PFSK-1 (cell line): ENCODE measurements at regions not wholly inside any gene's neighbourhood (a gene's known extent, or its start where the extent isn't known, plus 50 kb on each side); places are given as distances from the start of the nearest gene placed in this dataset.

ENCODE experiments used
- FOXP2 ChIP-seq: optimal IDR thresholded peaks from 2 replicates; pipeline ENCODE3; 2011; ENCODE audit warnings: borderline replicate concordance, control low read depth, inconsistent platforms; ENCODE audit not compliant: insufficient read depth; ENCODE audit errors: extremely low read length, extremely low read depth
- POLR2AphosphoS5 ChIP-seq: IDR thresholded peaks from 2 replicates; pipeline ENCODE4 v1.6.1; 2012; ENCODE audit warnings: low read depth, mild to moderate bottlenecking, control low read depth, low read length, moderate library complexity
- REST ChIP-seq, 2 experiments: IDR thresholded peaks; 2 replicates each; pipeline versions ENCODE4 v1.6.1 to v1.8.0; 2011 to 2012; ENCODE audit warnings: low read depth in 2 of 2, low read length in 2 of 2, control low read depth in 1 of 2, inconsistent platforms in 1 of 2, mild to moderate bottlenecking in 1 of 2, moderate library complexity in 1 of 2; ENCODE audit not compliant: insufficient read depth in 1 of 2
- SIN3A ChIP-seq: IDR thresholded peaks from 2 replicates; pipeline ENCODE4 v1.6.1; 2012; ENCODE audit warnings: mild to moderate bottlenecking, low read length, moderate library complexity, borderline replicate concordance; ENCODE audit not compliant: insufficient read depth
- TAF1 ChIP-seq: IDR thresholded peaks from 2 replicates; pipeline ENCODE4 v1.6.1; 2012; ENCODE audit warnings: low read length, control low read depth, borderline replicate concordance; ENCODE audit not compliant: insufficient read depth

- no peak for TF ChIP-seq FOXP2
- TF ChIP-seq POLR2AphosphoS5, result no peak
- TF ChIP-seq SIN3A, result no peak
- TF ChIP-seq TAF1, result no peak
- no peak for TF ChIP-seq REST (IDR thresholded peaks at IDR 0.05; ENCODE audit: insufficient read depth in 1 of 2, low read depth in 2 of 2, low read length in 2 of 2)
These were observed 263.1 kb upstream of the CHRM3 start for GRCh38 chr1:239123260-239123659.

- no peak for TF ChIP-seq TAF1
- TF ChIP-seq SIN3A, result no peak
- TF ChIP-seq REST (IDR thresholded peaks at IDR 0.05; ENCODE audit: insufficient read depth in 1 of 2, low read depth in 2 of 2, low read length in 2 of 2), result no peak
- no peak for TF ChIP-seq FOXP2
- no peak for TF ChIP-seq POLR2AphosphoS5
These were observed 274.1 kb upstream of the CHRM3 start for GRCh38 chr1:239112101-239112935.

GRCh38 chr1:239107676-239108075 is 278.7 kb upstream of the CHRM3 start:
- no peak for TF ChIP-seq SIN3A
- no peak for TF ChIP-seq POLR2AphosphoS5

- no peak for TF ChIP-seq FOXP2
- no peak for TF ChIP-seq POLR2AphosphoS5
- no peak for TF ChIP-seq TAF1
- TF ChIP-seq SIN3A, result no peak
- no peak for TF ChIP-seq REST (IDR thresholded peaks at IDR 0.05; ENCODE audit: insufficient read depth in 1 of 2, low read depth in 2 of 2, low read length in 2 of 2)
These were observed 287.8 kb upstream of the CHRM3 start for GRCh38 chr1:239098400-239099037.

GRCh38 chr1:239091537-239091936 is 294.8 kb upstream of the CHRM3 start:
- TF ChIP-seq SIN3A, result no peak

- TF ChIP-seq REST (IDR thresholded peaks at IDR 0.05; ENCODE audit: insufficient read depth in 1 of 2, low read depth in 2 of 2, low read length in 2 of 2) (no peak), TAF1 (no peak), SIN3A (no peak), FOXP2 (no peak), POLR2AphosphoS5 (no peak)
These were observed 301.8 kb upstream of the CHRM3 start for GRCh38 chr1:239084459-239085080.
